ENCODE measurements at regions not wholly inside any gene's neighbourhood (a gene's known extent, or its start where the extent isn't known, plus 50 kb on each side); places are given as distances from the start of the nearest gene placed in this dataset.
"Not testable (repeated sequence)": the region's sequence is repeated elsewhere in the genome, so short reads cannot be mapped to it uniquely, and the experiment has no call there.

DNA sequence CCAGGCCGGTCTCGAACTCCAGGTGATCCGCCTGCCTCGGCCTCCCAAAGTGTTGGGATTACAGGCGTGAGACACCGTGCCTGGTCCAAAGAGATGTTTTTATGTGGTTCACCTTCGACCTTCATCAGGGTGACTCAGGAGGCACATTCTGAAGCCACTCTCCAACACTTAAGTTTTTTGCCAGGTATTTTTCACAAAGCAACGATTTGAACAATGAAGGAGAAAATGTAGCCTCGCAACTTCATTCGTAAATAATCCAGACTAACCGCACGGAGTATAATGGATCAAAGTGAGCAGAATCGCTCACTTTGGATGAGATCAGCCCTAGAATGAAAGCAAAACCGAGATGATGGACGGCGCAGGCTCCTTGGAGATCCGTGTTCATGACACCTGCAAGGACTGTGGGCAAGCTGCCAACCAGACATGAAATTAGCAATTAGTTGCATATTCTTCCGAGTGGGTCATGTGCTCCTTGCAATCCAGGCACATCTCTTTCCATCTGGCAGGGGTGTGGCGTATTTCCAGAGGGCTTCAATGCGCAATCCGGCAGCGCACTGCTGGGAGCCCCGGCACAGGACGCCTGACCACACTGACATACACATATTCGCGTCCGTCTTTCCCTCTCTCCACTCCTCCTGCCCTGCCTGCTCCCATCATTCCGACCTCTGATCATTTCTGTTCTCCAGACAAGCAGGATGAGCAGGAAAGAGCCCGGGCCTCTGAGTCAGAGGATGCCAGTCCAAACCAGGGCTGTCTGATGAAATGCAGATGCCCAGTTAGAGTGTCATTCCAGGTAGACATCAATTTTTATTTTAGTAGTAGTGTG lies 148.4 kb downstream of the KLF6 start:
- no peak for TF ChIP-seq CTCF (IDR thresholded peaks at IDR 0.05)
- no peak for DNase-seq
- Histone ChIP-seq H3K4me1 (no peaks in the 10 kb centered on the region), H3K4me3 (no peak overlapping the region), H3K27ac (no peak overlapping the region), H3K9me3 (no peaks in the 10 kb centered on the region), H3K9ac (ENCODE audit: low read depth in 2 of 2, low read length in 2 of 2) (no peak overlapping the region), H3K36me3 (no peaks in the 10 kb centered on the region), H3K27me3 (no peaks in the 10 kb centered on the region)
- intact Hi-C loops (cut with DNase I), result no loop called here

- no peak overlapping the region for H3K27ac ChIP-seq
- peak; percentile 35 for DNase-seq
- no peak overlapping the region for H3K4me3 ChIP-seq
- no peaks in the 10 kb centered on the region for H3K27me3 ChIP-seq
- no peak for TF ChIP-seq CTCF (IDR thresholded peaks at IDR 0.05)
- H3K9ac ChIP-seq (ENCODE audit: low read depth in 2 of 2, low read length in 2 of 2), result no peak overlapping the region
- no peaks in the 10 kb centered on the region for H3K36me3 ChIP-seq
- no peaks in the 10 kb centered on the region for H3K9me3 ChIP-seq
- no peaks in the 10 kb centered on the region for H3K4me1 ChIP-seq
- intact Hi-C loops (cut with DNase I), result no loop called here
These were observed 149.3 kb downstream of the KLF6 start for GRCh38 chr10:3635697-3636096.

DNA sequence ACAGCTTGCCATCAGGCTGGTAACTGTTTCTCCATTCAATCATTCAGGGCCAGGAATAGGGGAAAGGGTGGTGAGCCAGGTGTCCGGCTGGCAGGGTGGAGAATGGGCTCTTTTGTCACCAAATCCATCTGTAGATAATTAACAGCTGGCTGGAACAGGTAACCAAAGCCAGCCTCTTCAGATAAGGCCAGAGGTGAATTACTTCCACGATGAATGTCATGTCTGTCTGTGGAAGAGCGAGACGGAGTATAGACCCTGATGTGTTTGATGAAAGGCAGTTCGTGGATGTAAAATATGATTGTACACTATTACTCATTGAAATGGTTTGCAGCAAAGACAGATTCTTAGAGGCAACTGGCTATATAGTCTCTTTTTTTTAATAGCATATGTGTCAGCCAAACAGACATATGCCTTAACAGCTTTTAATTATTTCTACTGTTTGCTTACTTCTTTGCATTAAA lies 149.8 kb downstream of the KLF6 start:
- no peak for DNase-seq

DNA sequence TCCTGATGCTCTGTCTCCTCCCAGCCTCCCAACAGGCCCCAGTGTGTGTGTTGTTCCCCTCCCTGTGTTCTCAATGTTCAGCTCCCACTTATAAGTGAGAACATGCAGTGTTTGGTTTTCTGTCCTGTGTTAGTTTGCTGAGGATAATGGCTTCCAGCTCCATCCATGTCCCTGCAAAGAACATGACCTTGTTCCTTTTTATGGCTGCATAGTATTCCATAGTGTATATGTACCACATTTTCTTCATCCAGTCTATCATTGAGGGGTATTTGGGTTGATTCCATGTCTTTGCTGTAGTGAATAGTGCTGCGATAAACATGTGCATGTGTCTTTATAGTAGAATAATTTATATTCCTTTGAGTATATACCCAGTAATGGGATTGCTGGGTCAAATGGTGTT lies 150.4 kb downstream of the KLF6 start:
- H3K36me3 ChIP-seq; H3K27me3 ChIP-seq; DNase-seq; H3K27ac ChIP-seq; H3K9me3 ChIP-seq; intact Hi-C loops (cut with DNase I); H3K4me1 ChIP-seq; H3K9ac ChIP-seq (ENCODE audit: low read depth in 2 of 2, low read length in 2 of 2); H3K4me3 ChIP-seq: not testable (repeated sequence)

More for the DNA sequence above, 149.8 kb downstream of the KLF6 start:
- Histone ChIP-seq H3K4me3 (no peak overlapping the region), H3K9ac (ENCODE audit: low read depth in 2 of 2, low read length in 2 of 2) (no peak overlapping the region), H3K27me3 (no peaks in the 10 kb centered on the region), H3K36me3 (no peaks in the 10 kb centered on the region), H3K9me3 (no peaks in the 10 kb centered on the region), H3K27ac (no peak overlapping the region), H3K4me1 (no peaks in the 10 kb centered on the region)
- intact Hi-C loops (cut with DNase I), result no loop called here
- no peak for TF ChIP-seq CTCF (IDR thresholded peaks at IDR 0.05)

DNA sequence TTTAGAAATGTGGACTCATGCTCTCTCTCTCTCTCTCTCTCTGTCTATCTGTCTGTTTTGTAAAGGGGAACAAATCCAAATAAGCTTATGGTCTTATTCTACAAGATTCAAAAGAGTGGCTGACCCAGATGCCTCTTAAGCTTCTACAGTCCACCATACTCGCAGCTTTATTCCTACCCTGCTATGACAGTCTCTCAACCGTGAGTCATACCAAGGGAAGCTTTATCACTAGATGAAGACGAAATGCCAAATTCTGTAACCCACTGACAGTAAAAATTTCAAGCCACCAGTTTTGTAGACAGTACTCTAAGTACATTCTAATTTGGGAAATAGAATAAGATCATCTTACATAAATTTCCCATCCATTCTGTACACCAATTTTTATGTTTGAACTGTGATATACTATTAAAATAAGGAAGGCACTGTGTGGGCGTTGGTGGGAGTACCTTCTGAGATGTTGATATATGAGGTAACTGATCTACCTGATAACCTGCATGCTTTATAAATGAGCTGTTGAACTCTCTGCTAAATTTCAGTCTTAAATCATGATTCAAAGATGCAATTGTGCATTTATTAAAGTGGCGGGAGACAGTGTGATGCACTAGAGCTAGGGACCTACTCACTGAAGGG lies 153.2 kb downstream of the KLF6 start:
- Histone ChIP-seq H3K9me3 (no peaks in the 10 kb centered on the region), H3K4me1 (no peaks in the 10 kb centered on the region), H3K27me3 (no peaks in the 10 kb centered on the region), H3K9ac (ENCODE audit: low read depth in 2 of 2, low read length in 2 of 2) (no peak overlapping the region), H3K27ac (no peak overlapping the region), H3K36me3 (no peaks in the 10 kb centered on the region), H3K4me3 (no peak overlapping the region)
- no peak for DNase-seq
- intact Hi-C loops (cut with DNase I), result no loop called here
- TF ChIP-seq CTCF (IDR thresholded peaks at IDR 0.05), result no peak

GRCh38 chr10:3631291-3631690 lies 153.7 kb downstream of the KLF6 start:
- intact Hi-C loops (cut with DNase I), result no loop called here
- Histone ChIP-seq H3K27me3 (no peaks in the 10 kb centered on the region), H3K36me3 (no peaks in the 10 kb centered on the region), H3K9ac (ENCODE audit: low read depth in 2 of 2, low read length in 2 of 2) (no peak overlapping the region), H3K9me3 (no peaks in the 10 kb centered on the region), H3K4me1 (no peaks in the 10 kb centered on the region), H3K4me3 (no peak overlapping the region), H3K27ac (no peak overlapping the region)
- no peak for DNase-seq
- TF ChIP-seq CTCF (IDR thresholded peaks at IDR 0.05), result no peak
